SU-DHL-6 (cell line): ENCODE measurements at regions not wholly inside any gene's neighbourhood (a gene's known extent, or its start where the extent isn't known, plus 50 kb on each side); places are given as distances from the start of the nearest gene placed in this dataset.

Source experiments
- H2AFZ ChIP-seq: fragments of 200-600 bp; sonication (generic); 2 replicates; pipeline ENCODE4 v1.6.1; 2014; ENCODE audit warnings: low read depth, mild to moderate bottlenecking, moderate library complexity, mixed read lengths, antibody characterized with exemption, low read length; ENCODE audit not compliant: severe bottlenecking
- H3F3A ChIP-seq: fragments of 200-600 bp; shearing (Covaris generic); 2 replicates; pipeline ENCODE4 v1.6.0; 2016; ENCODE audit warnings: antibody characterized with exemption, mild to moderate bottlenecking; ENCODE audit not compliant: insufficient read depth
- H3K27ac ChIP-seq: fragments of 200-600 bp; sonication (generic); 2 replicates; pipeline ENCODE4 v1.5.1; 2016; ENCODE audit warnings: low read depth, mild to moderate bottlenecking, low read length, moderate library complexity, mixed read lengths
- H3K27me3 ChIP-seq: fragments of 200-600 bp; sonication (generic), shearing (Covaris generic); 2 replicates; pipeline ENCODE4 v1.6.0; 2014; ENCODE audit warnings: mild to moderate bottlenecking, low read length
- H3K36me3 ChIP-seq: fragments of 200-600 bp; sonication (generic); 2 replicates; pipeline ENCODE4 v1.6.1; 2014; ENCODE audit warnings: mild to moderate bottlenecking, low read length, mixed read lengths
- H3K4me2 ChIP-seq: fragments of 300-600, 200-600 bp; shearing (Covaris generic), sonication (generic); 2 replicates; pipeline ENCODE4 v1.6.0; 2014; ENCODE audit warnings: low read length, low read depth, mild to moderate bottlenecking; ENCODE audit not compliant: poor library complexity, severe bottlenecking
- H3K4me3 ChIP-seq: fragments of 200-600 bp; sonication (generic); 2 replicates; pipeline ENCODE4 v1.5.1; 2014; ENCODE audit warnings: antibody characterized with exemption, low read length, mild to moderate bottlenecking, mixed read lengths; ENCODE audit not compliant: insufficient read depth, poor library complexity, severe bottlenecking
- H3K79me2 ChIP-seq: fragments of 200-600 bp; sonication (generic); 2 replicates; pipeline ENCODE4 v1.6.1; 2014; ENCODE audit warnings: mild to moderate bottlenecking, low read length, moderate library complexity; ENCODE audit not compliant: insufficient read depth
- H3K9ac ChIP-seq: fragments of 200-600 bp; sonication (generic); 2 replicates; pipeline ENCODE4 v1.7.0; 2014; ENCODE audit warnings: mild to moderate bottlenecking, low read length
- H3K9me2 ChIP-seq: fragments of 200-600 bp; sonication (generic); replicated peaks from 2 replicates; pipeline ENCODE4 v1.6.1; 2014; ENCODE audit warnings: low read length; ENCODE audit not compliant: insufficient read depth
- H3K9me3 ChIP-seq: fragments of 200-600 bp; sonication (generic); 2 replicates; pipeline ENCODE4 v1.6.1; 2014; ENCODE audit warnings: low read length, mixed read lengths; ENCODE audit not compliant: insufficient read depth
- H4K20me1 ChIP-seq: fragments of 200-600 bp; sonication (generic); 2 replicates; pipeline ENCODE4 v1.6.1; 2014; ENCODE audit warnings: low read depth, mild to moderate bottlenecking, antibody characterized with exemption, low read length, moderate library complexity, mixed read lengths
- EZH2phosphoT487 ChIP-seq: fragments of 200-600 bp; sonication (generic), shearing (Covaris generic); conservative IDR thresholded peaks from 2 replicates; pipeline ENCODE4 v1.6.1; 2018; ENCODE audit warnings: mild to moderate bottlenecking, antibody characterized with exemption, low read length, moderate library complexity, mixed read lengths
- TF ChIP-seq, protein P1 (sequence below): fragments of 200-600 bp; sonication (generic); IDR thresholded peaks from one replicate; pipeline ENCODE4 v1.5.1; 2017; ENCODE audit warnings: antibody characterized with exemption, mild to moderate bottlenecking, low read length, moderate library complexity; ENCODE audit not compliant: insufficient read depth, poor library complexity, severe bottlenecking

DNA sequence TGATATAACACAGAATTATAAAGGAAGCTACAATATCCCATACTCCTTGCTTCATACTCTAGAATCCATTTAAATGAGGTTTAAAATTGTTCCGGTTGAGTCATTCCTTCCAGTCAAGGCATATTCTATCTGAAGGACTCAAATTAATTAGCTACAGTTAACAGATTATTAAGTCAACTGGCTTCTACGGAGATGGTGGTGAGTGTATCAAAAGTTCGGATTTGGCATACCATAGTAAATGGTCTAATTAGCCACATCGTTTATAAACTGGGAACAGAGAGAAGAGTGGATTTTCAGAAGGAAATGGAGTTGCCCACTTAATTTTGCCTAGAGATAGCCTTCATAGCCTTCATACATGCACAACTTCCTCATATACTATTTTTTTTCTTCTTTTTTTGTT lies 1095.3 kb downstream of the TTLL7 start:
- Histone ChIP-seq H3K9me2 (no peaks in the 10 kb centered on the region), H3K9me3 (no peaks in the 10 kb centered on the region), H3K79me2 (no peaks in the 10 kb centered on the region), H3K4me3 (no peak overlapping the region), H3F3A (no peaks in the 10 kb centered on the region), H3K9ac (no peak overlapping the region), H3K27me3 (no peaks in the 10 kb centered on the region), H3K36me3 (no peaks in the 10 kb centered on the region), H2AFZ (no peak overlapping the region), H4K20me1 (no peaks in the 10 kb centered on the region), H3K27ac (no peak overlapping the region), H3K4me2 (no peak overlapping the region)
- TF ChIP-seq, protein P1, sequence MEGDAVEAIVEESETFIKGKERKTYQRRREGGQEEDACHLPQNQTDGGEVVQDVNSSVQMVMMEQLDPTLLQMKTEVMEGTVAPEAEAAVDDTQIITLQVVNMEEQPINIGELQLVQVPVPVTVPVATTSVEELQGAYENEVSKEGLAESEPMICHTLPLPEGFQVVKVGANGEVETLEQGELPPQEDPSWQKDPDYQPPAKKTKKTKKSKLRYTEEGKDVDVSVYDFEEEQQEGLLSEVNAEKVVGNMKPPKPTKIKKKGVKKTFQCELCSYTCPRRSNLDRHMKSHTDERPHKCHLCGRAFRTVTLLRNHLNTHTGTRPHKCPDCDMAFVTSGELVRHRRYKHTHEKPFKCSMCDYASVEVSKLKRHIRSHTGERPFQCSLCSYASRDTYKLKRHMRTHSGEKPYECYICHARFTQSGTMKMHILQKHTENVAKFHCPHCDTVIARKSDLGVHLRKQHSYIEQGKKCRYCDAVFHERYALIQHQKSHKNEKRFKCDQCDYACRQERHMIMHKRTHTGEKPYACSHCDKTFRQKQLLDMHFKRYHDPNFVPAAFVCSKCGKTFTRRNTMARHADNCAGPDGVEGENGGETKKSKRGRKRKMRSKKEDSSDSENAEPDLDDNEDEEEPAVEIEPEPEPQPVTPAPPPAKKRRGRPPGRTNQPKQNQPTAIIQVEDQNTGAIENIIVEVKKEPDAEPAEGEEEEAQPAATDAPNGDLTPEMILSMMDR = no peak
- TF ChIP-seq EZH2phosphoT487 = no peak

DNA sequence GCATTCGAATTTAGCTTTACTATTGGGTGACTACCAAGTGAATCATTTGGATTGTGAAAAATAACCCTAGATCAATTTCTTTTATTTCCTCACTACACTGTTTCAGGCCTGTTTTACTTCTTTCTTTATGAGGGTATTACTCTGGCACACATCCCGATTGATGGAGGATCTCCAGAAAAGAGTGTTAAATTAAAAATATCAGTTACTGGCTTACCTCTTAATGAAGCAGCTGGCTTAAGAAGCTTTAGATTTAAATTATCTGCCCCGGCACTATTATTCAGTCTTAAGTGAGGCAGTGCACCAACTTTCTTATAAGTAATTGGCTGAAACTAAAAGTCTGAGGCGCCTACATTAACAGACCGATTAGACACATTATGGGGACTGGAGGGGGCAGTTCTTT lies 1097.4 kb downstream of the TTLL7 start:
- no peaks in the 10 kb centered on the region for H3K9me2 ChIP-seq
- TF ChIP-seq, protein P1 = no peak
- H3K27ac ChIP-seq = no peak overlapping the region
- no peaks in the 10 kb centered on the region for H3F3A ChIP-seq
- no peak overlapping the region for H3K4me3 ChIP-seq
- H4K20me1 ChIP-seq = no peaks in the 10 kb centered on the region
- H2AFZ ChIP-seq = peak overlapping the region; percentile 64
- no peaks in the 10 kb centered on the region for H3K79me2 ChIP-seq
- H3K9me3 ChIP-seq = no peaks in the 10 kb centered on the region
- H3K36me3 ChIP-seq = no peaks in the 10 kb centered on the region
- H3K9ac ChIP-seq = no peak overlapping the region
- no peaks in the 10 kb centered on the region for H3K27me3 ChIP-seq
- no peak overlapping the region for H3K4me2 ChIP-seq

DNA sequence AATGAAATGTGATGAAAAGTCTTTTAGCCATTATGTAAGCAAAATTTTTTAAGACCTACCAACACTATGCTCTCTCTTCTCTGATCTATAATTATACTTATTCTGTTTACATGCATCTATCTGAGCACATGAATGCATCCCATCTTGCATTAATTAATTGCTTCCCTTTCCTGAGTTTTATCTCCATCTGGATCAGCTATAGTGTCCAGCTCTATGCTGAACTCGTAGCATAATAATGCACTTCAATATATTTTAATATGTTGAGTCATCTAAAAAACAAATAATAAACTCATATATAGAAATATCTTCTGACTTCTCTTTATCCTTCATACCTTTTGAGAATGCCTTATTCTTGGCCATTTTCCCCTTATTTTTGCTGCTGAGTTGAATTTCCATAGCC lies 1097.8 kb downstream of the TTLL7 start:
- Histone ChIP-seq H3K9me2 (no peaks in the 10 kb centered on the region), H3K4me3 (no peak overlapping the region), H3K27me3 (no peaks in the 10 kb centered on the region), H3K36me3 (no peaks in the 10 kb centered on the region), H3K4me2 (no peak overlapping the region), H4K20me1 (no peaks in the 10 kb centered on the region), H3K9me3 (no peaks in the 10 kb centered on the region), H3K79me2 (no peaks in the 10 kb centered on the region), H3K9ac (no peak overlapping the region), H3F3A (no peaks in the 10 kb centered on the region), H3K27ac (no peak overlapping the region), H2AFZ (peak overlapping the region; percentile 64)
- TF ChIP-seq, protein P1 = no peak
- no peak for TF ChIP-seq EZH2phosphoT487

DNA sequence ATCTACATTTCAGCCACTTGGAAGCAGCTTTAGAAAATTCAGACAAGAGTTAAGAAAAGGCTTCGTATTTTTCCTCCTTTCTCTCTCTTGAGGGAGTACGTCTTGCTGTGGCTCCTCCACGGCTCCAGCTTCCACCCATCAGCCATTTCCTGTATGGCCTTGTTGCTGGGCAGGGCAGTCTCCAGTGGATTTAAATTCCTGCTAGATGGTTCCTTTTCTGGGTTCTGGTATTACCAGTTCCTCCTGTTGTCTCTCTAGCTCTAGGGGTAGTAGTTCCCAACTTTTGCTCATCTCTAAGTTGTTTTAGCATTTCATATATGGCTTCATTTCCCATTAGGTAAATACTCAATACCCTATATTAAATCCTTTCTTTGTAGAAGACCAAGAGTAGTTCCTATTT lies 1098.3 kb downstream of the ADGRL2 start:
- H3K4me2 ChIP-seq = no peak overlapping the region
- H3K36me3 ChIP-seq = no peaks in the 10 kb centered on the region
- H2AFZ ChIP-seq = no peak overlapping the region
- H3K9ac ChIP-seq = no peak overlapping the region
- H3K27me3 ChIP-seq = no peaks in the 10 kb centered on the region
- no peak overlapping the region for H3K4me3 ChIP-seq
- no peak for TF ChIP-seq EZH2phosphoT487
- TF ChIP-seq, protein P1 = no peak
- H4K20me1 ChIP-seq = no peaks in the 10 kb centered on the region
- H3K79me2 ChIP-seq = no peaks in the 10 kb centered on the region
- H3F3A ChIP-seq = no peaks in the 10 kb centered on the region
- H3K27ac ChIP-seq = no peak overlapping the region
- H3K9me2 ChIP-seq = no peaks in the 10 kb centered on the region
- no peaks in the 10 kb centered on the region for H3K9me3 ChIP-seq
